Gastroesophageal sphincter (tissue), 4 donors: ENCODE measurements at regions not wholly inside any gene's neighbourhood (a gene's known extent, or its start where the extent isn't known, plus 50 kb on each side); places are given as distances from the start of the nearest gene placed in this dataset.

Source experiments
- ATAC-seq: fragments of 150-250 bp; one replicate; pipeline ENCODE4 v1.9.1; 2016; ENCODE audit warnings: mild to moderate bottlenecking, moderate library complexity
- H3K27ac ChIP-seq, 4 donors: fragments of 200-600 bp; sonication (generic) in 3 of 4; 1 replicate in 3 of 4; 2 replicates in 1 of 4; pipeline ENCODE4 v1.5.1; 2016 to 2019
- H3K27me3 ChIP-seq: fragments of 200-600 bp; sonication (generic); one replicate; pipeline ENCODE4 v1.5.1; 2019
- H3K36me3 ChIP-seq, 2 donors: fragments of 200-600 bp; sonication (generic); one replicate each; pipeline ENCODE4 v1.5.1; 2019; ENCODE audit warnings: control low read depth in 1 of 2
- H3K4me1 ChIP-seq, 3 donors: fragments of 200-600 bp; sonication (generic); 1 replicate in 2 of 3; 2 replicates in 1 of 3; pipeline ENCODE4 v1.5.1; 2016 to 2019; ENCODE audit warnings: control low read depth in 2 of 3
- H3K4me3 ChIP-seq, 2 donors: fragments of 200-600 bp; sonication (generic); one replicate each; pipeline ENCODE4 v1.5.1; 2019; ENCODE audit warnings: mild to moderate bottlenecking in 1 of 2, moderate library complexity in 1 of 2
- H3K9me3 ChIP-seq, 3 donors: fragments of 200-600 bp; sonication (generic); one replicate each; pipeline ENCODE4 v1.5.1; 2017 to 2019; ENCODE audit warnings: control low read depth in 2 of 3
- EP300 ChIP-seq: sonication (generic); formaldehyde crosslinking; IDR thresholded peaks from one replicate; pipeline ENCODE4 v1.6.1; 2017; ENCODE audit warnings: antibody characterized with exemption, mild to moderate bottlenecking
- POLR2A ChIP-seq, 2 donors: fragments of 450-650 bp; IDR thresholded peaks; one replicate each; pipeline ENCODE4 v1.6.1; 2017; ENCODE audit warnings: antibody characterized with exemption in 2 of 2, mild to moderate bottlenecking in 2 of 2, moderate library complexity in 1 of 2
- POLR2AphosphoS5 ChIP-seq: sonication (generic); formaldehyde crosslinking; IDR thresholded peaks from one replicate; pipeline ENCODE4 v1.6.1; 2017; ENCODE audit warnings: antibody characterized with exemption
- WGBS, 2 donors: methylation state at CpG; one replicate each; pipeline ENCODE4 v1.1.5; 2018; ENCODE audit warnings: low coverage in 1 of 2; 5-methylcytosine and 5-hydroxymethylcytosine counted together
- TF ChIP-seq, protein P1 (sequence below), 4 experiments: fragments of 200-600 bp in 2 of 4; fragments of 450-650 bp in 2 of 4; sonication (generic) in 1 of 4; IDR thresholded peaks; one replicate each; pipeline ENCODE4 v1.5.1; 2017 to 2019; ENCODE audit warnings: antibody characterized with exemption in 4 of 4, mild to moderate bottlenecking in 2 of 4, moderate library complexity in 2 of 4

- Histone ChIP-seq H3K4me1 (no peaks in the 10 kb centered on the region), H3K9me3 (peaks cover 0 to 21% (median 0%) of the 10 kb centered on the region in 3 donors), H3K27ac (no peak overlapping the region), H3K4me3 (no peak overlapping the region), H3K36me3 (no peaks in the 10 kb centered on the region), H3K27me3 (no peaks in the 10 kb centered on the region)
- ATAC-seq, result no peak
- TF ChIP-seq EP300 (no peak), POLR2A (IDR thresholded peaks at IDR 0.05) (no peak), POLR2AphosphoS5 (no peak)
- TF ChIP-seq, protein P1, sequence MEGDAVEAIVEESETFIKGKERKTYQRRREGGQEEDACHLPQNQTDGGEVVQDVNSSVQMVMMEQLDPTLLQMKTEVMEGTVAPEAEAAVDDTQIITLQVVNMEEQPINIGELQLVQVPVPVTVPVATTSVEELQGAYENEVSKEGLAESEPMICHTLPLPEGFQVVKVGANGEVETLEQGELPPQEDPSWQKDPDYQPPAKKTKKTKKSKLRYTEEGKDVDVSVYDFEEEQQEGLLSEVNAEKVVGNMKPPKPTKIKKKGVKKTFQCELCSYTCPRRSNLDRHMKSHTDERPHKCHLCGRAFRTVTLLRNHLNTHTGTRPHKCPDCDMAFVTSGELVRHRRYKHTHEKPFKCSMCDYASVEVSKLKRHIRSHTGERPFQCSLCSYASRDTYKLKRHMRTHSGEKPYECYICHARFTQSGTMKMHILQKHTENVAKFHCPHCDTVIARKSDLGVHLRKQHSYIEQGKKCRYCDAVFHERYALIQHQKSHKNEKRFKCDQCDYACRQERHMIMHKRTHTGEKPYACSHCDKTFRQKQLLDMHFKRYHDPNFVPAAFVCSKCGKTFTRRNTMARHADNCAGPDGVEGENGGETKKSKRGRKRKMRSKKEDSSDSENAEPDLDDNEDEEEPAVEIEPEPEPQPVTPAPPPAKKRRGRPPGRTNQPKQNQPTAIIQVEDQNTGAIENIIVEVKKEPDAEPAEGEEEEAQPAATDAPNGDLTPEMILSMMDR (IDR thresholded peaks at IDR 0.05), result no peak
- 78 to 94% methylated on average over 2 of the region's 2 CpGs for WGBS, 2 donors
Measured at GRCh38 chr1:224863486-224863885, 66.0 kb upstream of the DNAH14 start.

- ATAC-seq, result no peak
- no peak for TF ChIP-seq POLR2AphosphoS5
- no peak for TF ChIP-seq EP300
- no peak for TF ChIP-seq POLR2A (IDR thresholded peaks at IDR 0.05)
- TF ChIP-seq, protein P1 (IDR thresholded peaks at IDR 0.05), result no peak
- 83% methylated on average over 2 of the region's 2 CpGs; no CpG with 5 or more reads in 1 of the 2 donors for WGBS, 2 donors
Measured at GRCh38 chr1:224864006-224864405, 65.5 kb upstream of the DNAH14 start.

DNA sequence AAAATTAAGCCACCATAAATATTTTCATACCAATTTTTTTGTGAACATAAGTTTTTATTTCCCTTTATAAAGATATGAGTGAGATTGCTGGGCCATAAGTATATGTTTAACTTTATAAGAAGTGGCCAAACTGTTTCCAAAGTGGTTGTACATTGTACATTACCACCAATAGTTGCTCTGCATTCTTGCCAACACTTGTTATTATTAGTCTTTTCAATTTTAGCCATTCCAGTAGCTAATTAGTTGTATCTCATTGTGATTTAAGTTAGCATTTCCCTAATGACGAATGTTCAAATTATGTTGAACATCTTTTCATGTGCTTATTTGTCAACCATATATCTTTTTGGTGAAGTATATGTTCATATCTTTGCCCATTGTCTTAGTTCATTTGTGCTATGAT is 64.0 kb upstream of the DNAH14 start:
- H3K27ac ChIP-seq, result no peak overlapping the region
- TF ChIP-seq POLR2AphosphoS5 (no peak), POLR2A (IDR thresholded peaks at IDR 0.05) (no peak), EP300 (no peak)
- TF ChIP-seq, protein P1 (IDR thresholded peaks at IDR 0.05), result no peak
- H3K4me3 ChIP-seq, result no peak overlapping the region
- ATAC-seq, result no peak
- no peaks in the 10 kb centered on the region for H3K36me3 ChIP-seq
- H3K4me1 ChIP-seq, result no peaks in the 10 kb centered on the region
- 93 to 100% methylated on average over 1 of the region's 1 CpG for WGBS, 2 donors
- peaks cover 0 to 24% (median 0%) of the 10 kb centered on the region in 3 donors for H3K9me3 ChIP-seq
- H3K27me3 ChIP-seq, result no peaks in the 10 kb centered on the region

More at GRCh38 chr1:224864006-224864405, 65.5 kb upstream of the DNAH14 start:
- Histone ChIP-seq H3K36me3 (no peaks in the 10 kb centered on the region), H3K4me1 (no peaks in the 10 kb centered on the region), H3K27ac (no peak overlapping the region), H3K27me3 (no peaks in the 10 kb centered on the region), H3K9me3 (peaks cover 0 to 24% (median 0%) of the 10 kb centered on the region in 3 donors), H3K4me3 (no peak overlapping the region)

GRCh38 chr1:224866940-224867339 is 62.5 kb upstream of the DNAH14 start:
- TF ChIP-seq, protein P1 (IDR thresholded peaks at IDR 0.05), result no peak
- TF ChIP-seq EP300 (no peak), POLR2A (IDR thresholded peaks at IDR 0.05) (no peak), POLR2AphosphoS5 (no peak)
- no peaks in the 10 kb centered on the region for H3K27me3 ChIP-seq
- no peak overlapping the region for H3K27ac ChIP-seq
- H3K4me1 ChIP-seq, result no peaks in the 10 kb centered on the region
- no peaks in the 10 kb centered on the region for H3K36me3 ChIP-seq
- no peak overlapping the region for H3K4me3 ChIP-seq
- peaks cover 0 to 24% (median 0%) of the 10 kb centered on the region in 3 donors for H3K9me3 ChIP-seq
- no peak for ATAC-seq

DNA sequence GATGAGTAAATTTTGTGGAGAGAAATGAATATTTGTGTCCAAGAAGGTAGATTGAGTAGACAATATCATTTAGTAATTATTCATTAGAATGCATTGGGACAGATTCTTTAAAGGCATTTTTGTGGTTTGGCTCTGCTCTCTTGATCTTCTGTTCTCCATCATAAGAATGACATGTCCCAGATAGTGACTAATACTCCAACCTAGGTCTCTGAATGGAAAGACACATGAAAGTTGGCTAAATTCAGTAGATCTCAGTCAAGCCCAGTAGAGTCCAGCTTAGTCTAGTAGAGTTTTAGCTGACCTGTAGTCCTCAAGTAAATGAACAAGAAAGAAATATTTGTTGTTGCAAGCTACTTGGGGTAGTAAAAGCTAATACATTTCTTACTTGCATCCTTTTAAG is 61.8 kb upstream of the DNAH14 start:
- H3K4me1 ChIP-seq, result peaks cover 0 to under 1% (median 0%) of the 10 kb centered on the region in 3 donors
- no peaks in the 10 kb centered on the region for H3K27me3 ChIP-seq
- H3K9me3 ChIP-seq, result peaks cover 0 to 24% (median 0%) of the 10 kb centered on the region in 3 donors
- no peaks in the 10 kb centered on the region for H3K36me3 ChIP-seq
- TF ChIP-seq, protein P1 (IDR thresholded peaks at IDR 0.05), result no peak
- TF ChIP-seq POLR2AphosphoS5, result no peak
- no peak for TF ChIP-seq EP300
- TF ChIP-seq POLR2A (IDR thresholded peaks at IDR 0.05), result no peak
- H3K4me3 ChIP-seq, result no peak overlapping the region
- H3K27ac ChIP-seq, result no peak overlapping the region
- ATAC-seq, result no peak
